Smooth muscle cell of the brain vasculature (primary cell): ENCODE measurements at regions not wholly inside any gene's neighbourhood (a gene's known extent, or its start where the extent isn't known, plus 50 kb on each side); places are given as distances from the start of the nearest gene placed in this dataset.
"Not testable (repeated sequence)": the region's sequence is repeated elsewhere in the genome, so short reads cannot be mapped to it uniquely, and the experiment has no call there.

Experiments
- DNase-seq: peaks from one replicate; pipeline ENCODE4 v3.0.0-alpha.2; 2012; ENCODE audit warnings: low read depth, low spot score

- no peak for DNase-seq
These were observed 147.6 kb downstream of the MIAT start for GRCh38 chr22:26804911-26805539.

- no peak for DNase-seq
These were observed 149.2 kb downstream of the MIAT start for GRCh38 chr22:26806445-26807175.

GRCh38 chr22:26811647-26811992, 154.2 kb downstream of the MIAT start:
- DNase-seq, result no peak

- DNase-seq, result no peak
These were observed 155.3 kb downstream of the MIAT start for GRCh38 chr22:26812731-26813130.

GRCh38 chr22:26816726-26817125, 159.3 kb downstream of the MIAT start:
- DNase-seq, result no peak

- no peak for DNase-seq
These were observed 160.5 kb downstream of the MIAT start for GRCh38 chr22:26817926-26818325.

GRCh38 chr22:26821854-26822253, 164.5 kb downstream of the MIAT start:
- DNase-seq, result no peak

- DNase-seq, result no peak
These were observed 164.9 kb downstream of the MIAT start for GRCh38 chr22:26822313-26822712.

GRCh38 chr22:26823966-26824365, 166.6 kb downstream of the MIAT start:
- DNase-seq, result no peak

- no peak for DNase-seq
These were observed 168.9 kb downstream of the MIAT start for GRCh38 chr22:26825960-26826935.

- no peak for DNase-seq
These were observed 170.2 kb downstream of the MIAT start for GRCh38 chr22:26827611-26828010.

GRCh38 chr22:26828311-26828710, 170.9 kb downstream of the MIAT start:
- DNase-seq, result no peak

GRCh38 chr22:26830837-26831236, 173.4 kb downstream of the MIAT start:
- DNase-seq, result no peak

GRCh38 chr22:26835023-26835422, 177.6 kb downstream of the MIAT start:
- DNase-seq, result no peak

GRCh38 chr22:26835929-26836528, 178.6 kb downstream of the MIAT start:
- peak; percentile 13 for DNase-seq

- DNase-seq, result no peak
These were observed 180.5 kb downstream of the MIAT start for GRCh38 chr22:26837784-26838470.

GRCh38 chr22:26838471-26838825, 181.1 kb downstream of the MIAT start:
- DNase-seq, result no peak

- no peak for DNase-seq
These were observed 181.8 kb downstream of the MIAT start for GRCh38 chr22:26839216-26839615.

- not testable (repeated sequence) for DNase-seq
These were observed 183.4 kb downstream of the MIAT start for GRCh38 chr22:26840770-26841169.

- no peak for DNase-seq
These were observed 184.7 kb downstream of the MIAT start for GRCh38 chr22:26842103-26842502.

GRCh38 chr22:26845021-26845743, 187.8 kb downstream of the MIAT start:
- no peak for DNase-seq
